Activated T-helper 1 cell treated with anti-CD3 and anti-CD28 coated beads, Interleukin-12 subunit alpha, Interleukin-12 subunit beta, Interleukin-2, Interleukin-4 antibody, amounts not matched to agents 30 ng/mL and 10 ng/mL and 1 ng/mL, durations not matched to agents 14 hours and 24 hours and 36 hours (primary cell): ENCODE measurements at regions not wholly inside any gene's neighbourhood (a gene's known extent, or its start where the extent isn't known, plus 50 kb on each side); places are given as distances from the start of the nearest gene placed in this dataset.
"Not testable (repeated sequence)": the region's sequence is repeated elsewhere in the genome, so short reads cannot be mapped to it uniquely, and the experiment has no call there.

Experiments used
- DNase-seq: peaks from one replicate; pipeline ENCODE4 v3.0.0; 2021; ENCODE audit warnings: low spot score
- H3K27ac Mint-ChIP-seq: one replicate; pipeline ENCODE4 v1.8.0; 2021; ENCODE audit warnings: mild to moderate bottlenecking, mixed read lengths
- H3K27me3 Mint-ChIP-seq: one replicate; pipeline ENCODE4 v1.8.0; 2022; ENCODE audit warnings: mild to moderate bottlenecking, moderate library complexity, mixed read lengths; ENCODE audit not compliant: insufficient read depth
- H3K36me3 Mint-ChIP-seq: one replicate; pipeline ENCODE4 v1.8.0; 2021; ENCODE audit warnings: low read depth, mixed read lengths
- H3K4me1 Mint-ChIP-seq: one replicate; pipeline ENCODE4 v1.8.0; 2021; ENCODE audit warnings: low read depth, mixed read lengths
- H3K4me3 Mint-ChIP-seq: one replicate; pipeline ENCODE4 v1.8.0; 2021; ENCODE audit warnings: mild to moderate bottlenecking, moderate library complexity, mixed read lengths
- H3K9me3 Mint-ChIP-seq: one replicate; pipeline ENCODE4 v1.8.0; 2021; ENCODE audit warnings: mixed read lengths
- intact Hi-C: fragments of 100-400 bp; cut with micrococcal nuclease; formaldehyde crosslinking; loops from one replicate; pipeline ENCODE4 v1.15.1; 2024

GRCh38 chr17:33686171-33686570, 393.1 kb upstream of the ASIC2 start:
- peak; percentile 2 for DNase-seq
- Mint-ChIP-seq H3K9me3 (no peaks in the 10 kb centered on the region), H3K27me3 (no peaks in the 10 kb centered on the region), H3K4me1 (no peaks in the 10 kb centered on the region), H3K4me3 (no peak overlapping the region), H3K27ac (no peak overlapping the region), H3K36me3 (no peaks in the 10 kb centered on the region)
- intact Hi-C loops = no loop called here

GRCh38 chr17:33687831-33688230, 394.7 kb upstream of the ASIC2 start:
- Mint-ChIP-seq H3K4me1 (no peaks in the 10 kb centered on the region), H3K4me3 (no peak overlapping the region), H3K27me3 (no peaks in the 10 kb centered on the region), H3K9me3 (no peaks in the 10 kb centered on the region), H3K36me3 (no peaks in the 10 kb centered on the region), H3K27ac (no peak overlapping the region)
- intact Hi-C loops = no loop called here
- DNase-seq = no peak

- H3K27ac Mint-ChIP-seq = no peak overlapping the region
- H3K27me3 Mint-ChIP-seq = no peaks in the 10 kb centered on the region
- no peak for DNase-seq
- intact Hi-C loops = no loop called here
- no peak overlapping the region for H3K4me3 Mint-ChIP-seq
- no peaks in the 10 kb centered on the region for H3K36me3 Mint-ChIP-seq
- no peaks in the 10 kb centered on the region for H3K9me3 Mint-ChIP-seq
- no peaks in the 10 kb centered on the region for H3K4me1 Mint-ChIP-seq
Observed at GRCh38 chr17:33688771-33689170, 395.7 kb upstream of the ASIC2 start.

GRCh38 chr17:33689725-33690124, 396.6 kb upstream of the ASIC2 start:
- intact Hi-C loops = no loop called here
- no peak for DNase-seq
- Mint-ChIP-seq H3K36me3 (no peaks in the 10 kb centered on the region), H3K4me1 (no peaks in the 10 kb centered on the region), H3K9me3 (no peaks in the 10 kb centered on the region), H3K27me3 (no peaks in the 10 kb centered on the region), H3K4me3 (no peak overlapping the region), H3K27ac (no peak overlapping the region)

- Mint-ChIP-seq H3K27ac (no peak overlapping the region), H3K9me3 (no peaks in the 10 kb centered on the region), H3K36me3 (no peaks in the 10 kb centered on the region), H3K4me3 (no peak overlapping the region), H3K27me3 (no peaks in the 10 kb centered on the region), H3K4me1 (no peaks in the 10 kb centered on the region)
- intact Hi-C loops = no loop called here
- no peak for DNase-seq
Observed at GRCh38 chr17:33695431-33695830, 402.3 kb upstream of the ASIC2 start.

- Mint-ChIP-seq H3K27ac (no peak overlapping the region), H3K9me3 (no peaks in the 10 kb centered on the region), H3K36me3 (no peaks in the 10 kb centered on the region), H3K4me1 (no peaks in the 10 kb centered on the region), H3K27me3 (no peaks in the 10 kb centered on the region), H3K4me3 (no peak overlapping the region)
- intact Hi-C loops = no loop called here
- no peak for DNase-seq
Observed at GRCh38 chr17:33696102-33696501, 403.0 kb upstream of the ASIC2 start.

- Mint-ChIP-seq H3K4me3 (no peak overlapping the region), H3K36me3 (no peaks in the 10 kb centered on the region), H3K4me1 (no peaks in the 10 kb centered on the region), H3K27me3 (no peaks in the 10 kb centered on the region), H3K9me3 (no peaks in the 10 kb centered on the region), H3K27ac (no peak overlapping the region)
- intact Hi-C loops = no loop called here
- no peak for DNase-seq
Observed at GRCh38 chr17:33697557-33697956, 404.5 kb upstream of the ASIC2 start.

- no peak overlapping the region for H3K27ac Mint-ChIP-seq
- DNase-seq = no peak
- H3K36me3 Mint-ChIP-seq = no peaks in the 10 kb centered on the region
- H3K4me3 Mint-ChIP-seq = no peak overlapping the region
- no peaks in the 10 kb centered on the region for H3K4me1 Mint-ChIP-seq
- H3K27me3 Mint-ChIP-seq = peaks cover 4% of the 10 kb centered on the region
- peaks cover 4% of the 10 kb centered on the region for H3K9me3 Mint-ChIP-seq
- intact Hi-C loops = no loop called here
Observed at GRCh38 chr17:33701910-33702309, 408.8 kb upstream of the ASIC2 start.

- no peak for DNase-seq
- Mint-ChIP-seq H3K4me3 (no peak overlapping the region), H3K27ac (no peak overlapping the region), H3K9me3 (peaks cover 4% of the 10 kb centered on the region), H3K36me3 (no peaks in the 10 kb centered on the region), H3K4me1 (no peaks in the 10 kb centered on the region), H3K27me3 (peaks cover 4% of the 10 kb centered on the region)
- intact Hi-C loops = no loop called here
Observed at GRCh38 chr17:33704856-33705255, 411.8 kb upstream of the ASIC2 start.

GRCh38 chr17:33709881-33710280, 416.8 kb upstream of the ASIC2 start:
- Mint-ChIP-seq H3K36me3 (no peaks in the 10 kb centered on the region), H3K4me1 (no peaks in the 10 kb centered on the region), H3K4me3 (no peak overlapping the region), H3K27me3 (no peaks in the 10 kb centered on the region), H3K27ac (no peak overlapping the region), H3K9me3 (peaks cover 4% of the 10 kb centered on the region)
- DNase-seq = no peak
- intact Hi-C loops = no loop called here

- Mint-ChIP-seq H3K27ac (no peak overlapping the region), H3K9me3 (no peaks in the 10 kb centered on the region), H3K4me1 (no peaks in the 10 kb centered on the region)
Observed at GRCh38 chr17:33712120-33712519, 419.0 kb upstream of the ASIC2 start.

GRCh38 chr17:33716957-33717356, 423.9 kb upstream of the ASIC2 start:
- H3K4me3 Mint-ChIP-seq = no peak overlapping the region
- no peaks in the 10 kb centered on the region for H3K9me3 Mint-ChIP-seq
- no peak for DNase-seq
- H3K27ac Mint-ChIP-seq = no peak overlapping the region
- H3K4me1 Mint-ChIP-seq = no peaks in the 10 kb centered on the region
- no peaks in the 10 kb centered on the region for H3K27me3 Mint-ChIP-seq
- intact Hi-C loops = no loop called here
- H3K36me3 Mint-ChIP-seq = no peaks in the 10 kb centered on the region

More at GRCh38 chr17:33712120-33712519, 419.0 kb upstream of the ASIC2 start:
- Mint-ChIP-seq H3K36me3 (no peaks in the 10 kb centered on the region), H3K27me3 (no peaks in the 10 kb centered on the region), H3K4me3 (no peak overlapping the region)
- DNase-seq = no peak
- intact Hi-C loops = no loop called here

- DNase-seq, intact Hi-C loops: not testable (repeated sequence)
Observed at GRCh38 chr17:33723736-33724135, 430.6 kb upstream of the ASIC2 start.

GRCh38 chr17:33725675-33726271, 432.7 kb upstream of the ASIC2 start:
- peaks cover 1% of the 10 kb centered on the region for H3K27me3 Mint-ChIP-seq
- no peaks in the 10 kb centered on the region for H3K4me1 Mint-ChIP-seq
- no peaks in the 10 kb centered on the region for H3K36me3 Mint-ChIP-seq
- no peak overlapping the region for H3K27ac Mint-ChIP-seq
- intact Hi-C loops = loop anchor here (1.0 kb wide), 1 partner anchor 26 kb away; no protein-coding TSS in a partner anchor
- no peaks in the 10 kb centered on the region for H3K9me3 Mint-ChIP-seq
- H3K4me3 Mint-ChIP-seq = no peak overlapping the region
- DNase-seq = no peak

More at GRCh38 chr17:33723736-33724135, 430.6 kb upstream of the ASIC2 start:
- not testable (repeated sequence) for H3K4me1 Mint-ChIP-seq, H3K9me3 Mint-ChIP-seq, H3K36me3 Mint-ChIP-seq, H3K27me3 Mint-ChIP-seq, H3K27ac Mint-ChIP-seq, H3K4me3 Mint-ChIP-seq
